Neural progenitor cell (in vitro differentiated cells): ENCODE measurements at regions not wholly inside any gene's neighbourhood (a gene's known extent, or its start where the extent isn't known, plus 50 kb on each side); places are given as distances from the start of the nearest gene placed in this dataset.

Source experiments
- CTCF ChIP-seq: fragments of 200-600 bp; sonication (generic); IDR thresholded peaks from 2 replicates; pipeline ENCODE4 v1.5.1; 2017; ENCODE audit warnings: antibody characterized with exemption, mild to moderate bottlenecking
- EZH2 ChIP-seq: fragments of 200-600 bp; sonication (generic); IDR thresholded peaks from 2 replicates; pipeline ENCODE4 v1.6.1; 2017; ENCODE audit warnings: antibody characterized with exemption, mild to moderate bottlenecking, moderate library complexity
- EZH2phosphoT487 ChIP-seq: fragments of 200-600 bp; sonication (generic); IDR thresholded peaks from 2 replicates; pipeline ENCODE4 v1.6.1; 2017; ENCODE audit warnings: antibody characterized with exemption

GRCh38 chr2:134169788-134170187, 84.1 kb upstream of the MGAT5 start:
- TF ChIP-seq EZH2: no peak
- TF ChIP-seq CTCF: no peak
- TF ChIP-seq EZH2phosphoT487: no peak
